ENCODE measurements at regions not wholly inside any gene's neighbourhood (a gene's known extent, or its start where the extent isn't known, plus 50 kb on each side); places are given as distances from the start of the nearest gene placed in this dataset.

GRCh38 chr20:54950304-54950703 is 474.9 kb downstream of the DOK5 start:
- Histone ChIP-seq H3K9me3 (ENCODE audit: control insufficient read depth, low read length) (no peaks in the 10 kb centered on the region), H4K8ac (ENCODE audit: low read length) (no peak overlapping the region), H3K4me1 (ENCODE audit: control insufficient read depth, insufficient read depth, low read depth, low read length) (no peaks in the 10 kb centered on the region), H3K23ac (ENCODE audit: low read length in 2 of 2) (no peak overlapping the region), H3K4ac (ENCODE audit: low read depth in 1 of 2, low read length in 2 of 2) (no peak overlapping the region), H3K36me3 (ENCODE audit: control insufficient read depth in 1 of 2, insufficient read depth in 2 of 2, low read depth in 1 of 2, low read length in 2 of 2) (no peaks in the 10 kb centered on the region), H2AFZ (ENCODE audit: low read depth, low read length) (no peak overlapping the region), H3K27me3 (ENCODE audit: control insufficient read depth in 1 of 2, insufficient read depth in 1 of 2, low read length in 2 of 2) (no peaks in the 10 kb centered on the region), H3K18ac (ENCODE audit: low read depth in 1 of 2, low read length in 2 of 2) (no peak overlapping the region), H3K27ac (ENCODE audit: low read length, poor library complexity, severe bottlenecking) (no peak overlapping the region), H2BK12ac (ENCODE audit: low read length in 2 of 2) (no peak overlapping the region), H2AK5ac (ENCODE audit: low read length, severe bottlenecking) (no peak overlapping the region), H4K91ac (ENCODE audit: low read length) (no peak overlapping the region), H3K4me3 (ENCODE audit: insufficient read depth in 1 of 2, low read depth in 1 of 2, low read length in 2 of 2) (no peak overlapping the region), H3K79me1 (replicated peaks; ENCODE audit: low read length, poor library complexity, severe bottlenecking) (no peaks in the 10 kb centered on the region), H3K14ac (ENCODE audit: low read length in 2 of 2) (no peak overlapping the region), H2BK15ac (ENCODE audit: low read depth, poor library complexity, severe bottlenecking) (no peak overlapping the region), H2BK5ac (ENCODE audit: low read depth, low read length, poor library complexity, severe bottlenecking) (no peak overlapping the region), H3K4me2 (ENCODE audit: low read length, poor library complexity, severe bottlenecking) (no peak overlapping the region), H3K9ac (ENCODE audit: low read length) (no peak overlapping the region), H2BK120ac (ENCODE audit: low read depth, low read length) (no peak overlapping the region)
- DNase-seq, result no peak
- WGBS, result no CpG with 5 or more reads among the region's 2 CpGs

GRCh38 chr20:54941666-54942065 is 466.3 kb downstream of the DOK5 start:
- no peak overlapping the region for H3K9ac ChIP-seq (ENCODE audit: low read length)
- no peak overlapping the region for H2BK5ac ChIP-seq (ENCODE audit: low read depth, low read length, poor library complexity, severe bottlenecking)
- DNase-seq, result no peak
- WGBS, result 75% methylated on average over 3 of the region's 4 CpGs
- H2AFZ ChIP-seq (ENCODE audit: low read depth, low read length), result no peak overlapping the region
- H4K8ac ChIP-seq (ENCODE audit: low read length), result no peak overlapping the region
- no peak overlapping the region for H3K4me2 ChIP-seq (ENCODE audit: low read length, poor library complexity, severe bottlenecking)
- H2AK5ac ChIP-seq (ENCODE audit: low read length, severe bottlenecking), result no peak overlapping the region
- no peaks in the 10 kb centered on the region for H3K27me3 ChIP-seq (ENCODE audit: control insufficient read depth in 1 of 2, insufficient read depth in 1 of 2, low read length in 2 of 2)
- H2BK120ac ChIP-seq (ENCODE audit: low read depth, low read length), result no peak overlapping the region
- H3K23ac ChIP-seq (ENCODE audit: low read length in 2 of 2), result no peak overlapping the region
- H3K14ac ChIP-seq (ENCODE audit: low read length in 2 of 2), result no peak overlapping the region
- no peaks in the 10 kb centered on the region for H3K4me1 ChIP-seq (ENCODE audit: control insufficient read depth, insufficient read depth, low read depth, low read length)
- H2BK15ac ChIP-seq (ENCODE audit: low read depth, poor library complexity, severe bottlenecking), result no peak overlapping the region
- H4K91ac ChIP-seq (ENCODE audit: low read length), result no peak overlapping the region
- no peaks in the 10 kb centered on the region for H3K79me1 ChIP-seq (replicated peaks; ENCODE audit: low read length, poor library complexity, severe bottlenecking)
- H3K36me3 ChIP-seq (ENCODE audit: control insufficient read depth in 1 of 2, insufficient read depth in 2 of 2, low read depth in 1 of 2, low read length in 2 of 2), result no peaks in the 10 kb centered on the region
- H3K9me3 ChIP-seq (ENCODE audit: control insufficient read depth, low read length), result no peaks in the 10 kb centered on the region
- no peak overlapping the region for H3K4me3 ChIP-seq (ENCODE audit: insufficient read depth in 1 of 2, low read depth in 1 of 2, low read length in 2 of 2)
- H3K27ac ChIP-seq (ENCODE audit: low read length, poor library complexity, severe bottlenecking), result no peak overlapping the region
- H3K4ac ChIP-seq (ENCODE audit: low read depth in 1 of 2, low read length in 2 of 2), result no peak overlapping the region
- H2BK12ac ChIP-seq (ENCODE audit: low read length in 2 of 2), result no peak overlapping the region
- H3K18ac ChIP-seq (ENCODE audit: low read depth in 1 of 2, low read length in 2 of 2), result no peak overlapping the region

GRCh38 chr20:54940522-54940921 is 465.1 kb downstream of the DOK5 start:
- Histone ChIP-seq H3K14ac (ENCODE audit: low read length in 2 of 2) (no peak overlapping the region), H3K27me3 (ENCODE audit: control insufficient read depth in 1 of 2, insufficient read depth in 1 of 2, low read length in 2 of 2) (no peaks in the 10 kb centered on the region), H3K9me3 (ENCODE audit: control insufficient read depth, low read length) (no peaks in the 10 kb centered on the region), H2BK120ac (ENCODE audit: low read depth, low read length) (no peak overlapping the region), H3K23ac (ENCODE audit: low read length in 2 of 2) (no peak overlapping the region), H4K91ac (ENCODE audit: low read length) (no peak overlapping the region), H3K4me2 (ENCODE audit: low read length, poor library complexity, severe bottlenecking) (no peak overlapping the region), H4K8ac (ENCODE audit: low read length) (no peak overlapping the region), H2BK12ac (ENCODE audit: low read length in 2 of 2) (no peak overlapping the region), H3K4ac (ENCODE audit: low read depth in 1 of 2, low read length in 2 of 2) (no peak overlapping the region), H2AFZ (ENCODE audit: low read depth, low read length) (no peak overlapping the region), H3K27ac (ENCODE audit: low read length, poor library complexity, severe bottlenecking) (no peak overlapping the region), H3K4me1 (ENCODE audit: control insufficient read depth, insufficient read depth, low read depth, low read length) (no peaks in the 10 kb centered on the region), H3K4me3 (ENCODE audit: insufficient read depth in 1 of 2, low read depth in 1 of 2, low read length in 2 of 2) (no peak overlapping the region), H2BK15ac (ENCODE audit: low read depth, poor library complexity, severe bottlenecking) (no peak overlapping the region), H3K36me3 (ENCODE audit: control insufficient read depth in 1 of 2, insufficient read depth in 2 of 2, low read depth in 1 of 2, low read length in 2 of 2) (no peaks in the 10 kb centered on the region), H3K18ac (ENCODE audit: low read depth in 1 of 2, low read length in 2 of 2) (no peak overlapping the region), H3K9ac (ENCODE audit: low read length) (no peak overlapping the region), H2BK5ac (ENCODE audit: low read depth, low read length, poor library complexity, severe bottlenecking) (no peak overlapping the region), H3K79me1 (replicated peaks; ENCODE audit: low read length, poor library complexity, severe bottlenecking) (no peaks in the 10 kb centered on the region), H2AK5ac (ENCODE audit: low read length, severe bottlenecking) (no peak overlapping the region)
- DNase-seq, result no peak
- WGBS, result 82% methylated on average over 3 of the region's 4 CpGs

GRCh38 chr20:54938707-54939106 is 463.3 kb downstream of the DOK5 start:
- Histone ChIP-seq H3K14ac (ENCODE audit: low read length in 2 of 2) (no peak overlapping the region), H3K23ac (ENCODE audit: low read length in 2 of 2) (no peak overlapping the region), H4K8ac (ENCODE audit: low read length) (no peak overlapping the region), H3K4me3 (ENCODE audit: insufficient read depth in 1 of 2, low read depth in 1 of 2, low read length in 2 of 2) (no peak overlapping the region), H2AK5ac (ENCODE audit: low read length, severe bottlenecking) (no peak overlapping the region), H2BK5ac (ENCODE audit: low read depth, low read length, poor library complexity, severe bottlenecking) (no peak overlapping the region), H3K4me1 (ENCODE audit: control insufficient read depth, insufficient read depth, low read depth, low read length) (no peaks in the 10 kb centered on the region), H3K27me3 (ENCODE audit: control insufficient read depth in 1 of 2, insufficient read depth in 1 of 2, low read length in 2 of 2) (no peaks in the 10 kb centered on the region), H3K4ac (ENCODE audit: low read depth in 1 of 2, low read length in 2 of 2) (no peak overlapping the region), H3K79me1 (replicated peaks; ENCODE audit: low read length, poor library complexity, severe bottlenecking) (no peaks in the 10 kb centered on the region), H3K9me3 (ENCODE audit: control insufficient read depth, low read length) (no peaks in the 10 kb centered on the region), H3K36me3 (ENCODE audit: control insufficient read depth in 1 of 2, insufficient read depth in 2 of 2, low read depth in 1 of 2, low read length in 2 of 2) (no peaks in the 10 kb centered on the region), H3K27ac (ENCODE audit: low read length, poor library complexity, severe bottlenecking) (no peak overlapping the region), H2BK120ac (ENCODE audit: low read depth, low read length) (no peak overlapping the region), H2BK15ac (ENCODE audit: low read depth, poor library complexity, severe bottlenecking) (no peak overlapping the region), H2AFZ (ENCODE audit: low read depth, low read length) (no peak overlapping the region), H3K18ac (ENCODE audit: low read depth in 1 of 2, low read length in 2 of 2) (no peak overlapping the region), H3K4me2 (ENCODE audit: low read length, poor library complexity, severe bottlenecking) (no peak overlapping the region), H2BK12ac (ENCODE audit: low read length in 2 of 2) (no peak overlapping the region), H3K9ac (ENCODE audit: low read length) (no peak overlapping the region), H4K91ac (ENCODE audit: low read length) (no peak overlapping the region)
- no peak for DNase-seq
- WGBS, result 90% methylated on average over 1 of the region's 1 CpG

Measured in mesenchymal stem cell (in vitro differentiated cells and primary cell).